Esophagus squamous epithelium (tissue), 4 donors: ENCODE measurements at regions not wholly inside any gene's neighbourhood (a gene's known extent, or its start where the extent isn't known, plus 50 kb on each side); places are given as distances from the start of the nearest gene placed in this dataset.

Source experiments
- POLR2A ChIP-seq, 4 donors: fragments of 450-650 bp; IDR thresholded peaks; one replicate each; pipeline ENCODE4 v1.6.1; 2017; ENCODE audit warnings: antibody characterized with exemption in 4 of 4, mild to moderate bottlenecking in 4 of 4, moderate library complexity in 3 of 4
- TF ChIP-seq, protein P1 (sequence below), 6 experiments: fragments of 450-650 bp in 4 of 6; fragments of 200-600 bp in 2 of 6; sonication (generic) in 2 of 6; IDR thresholded peaks; one replicate each; pipeline ENCODE4 v1.5.1; 2016 to 2019; ENCODE audit warnings: antibody characterized with exemption in 6 of 6, mild to moderate bottlenecking in 4 of 6, moderate library complexity in 4 of 6

DNA sequence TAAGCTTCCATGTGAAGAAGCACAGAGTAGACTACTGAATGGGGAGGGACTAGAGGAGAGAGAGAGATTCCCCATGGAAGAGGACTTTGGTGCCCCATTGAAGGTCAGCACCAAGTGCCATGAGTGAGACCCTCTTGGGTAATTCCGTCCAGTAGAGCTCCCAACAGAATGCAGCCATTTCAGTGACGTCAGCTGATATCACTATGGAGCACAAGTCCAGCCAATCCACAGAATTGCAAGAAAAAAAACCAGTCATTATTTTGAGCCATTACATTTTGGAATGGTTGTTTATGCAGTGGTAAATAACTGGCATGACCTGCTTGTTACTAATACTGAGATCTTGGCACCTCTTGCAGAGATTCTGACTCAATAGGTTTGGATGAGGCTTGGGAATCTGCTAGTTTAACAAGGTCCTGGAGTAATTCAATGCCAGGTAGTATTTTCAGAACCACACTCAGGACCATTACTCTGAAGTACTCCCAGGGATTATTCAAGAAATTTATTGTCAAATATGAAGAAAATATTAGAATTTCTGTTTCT, 52.6 kb upstream of the SP8 start:
- TF ChIP-seq POLR2A (IDR thresholded peaks at IDR 0.05): no peak
- TF ChIP-seq, protein P1, sequence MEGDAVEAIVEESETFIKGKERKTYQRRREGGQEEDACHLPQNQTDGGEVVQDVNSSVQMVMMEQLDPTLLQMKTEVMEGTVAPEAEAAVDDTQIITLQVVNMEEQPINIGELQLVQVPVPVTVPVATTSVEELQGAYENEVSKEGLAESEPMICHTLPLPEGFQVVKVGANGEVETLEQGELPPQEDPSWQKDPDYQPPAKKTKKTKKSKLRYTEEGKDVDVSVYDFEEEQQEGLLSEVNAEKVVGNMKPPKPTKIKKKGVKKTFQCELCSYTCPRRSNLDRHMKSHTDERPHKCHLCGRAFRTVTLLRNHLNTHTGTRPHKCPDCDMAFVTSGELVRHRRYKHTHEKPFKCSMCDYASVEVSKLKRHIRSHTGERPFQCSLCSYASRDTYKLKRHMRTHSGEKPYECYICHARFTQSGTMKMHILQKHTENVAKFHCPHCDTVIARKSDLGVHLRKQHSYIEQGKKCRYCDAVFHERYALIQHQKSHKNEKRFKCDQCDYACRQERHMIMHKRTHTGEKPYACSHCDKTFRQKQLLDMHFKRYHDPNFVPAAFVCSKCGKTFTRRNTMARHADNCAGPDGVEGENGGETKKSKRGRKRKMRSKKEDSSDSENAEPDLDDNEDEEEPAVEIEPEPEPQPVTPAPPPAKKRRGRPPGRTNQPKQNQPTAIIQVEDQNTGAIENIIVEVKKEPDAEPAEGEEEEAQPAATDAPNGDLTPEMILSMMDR (IDR thresholded peaks at IDR 0.05): no peak
